GM12878 (cell line): ENCODE measurements at regions not wholly inside any gene's neighbourhood (a gene's known extent, or its start where the extent isn't known, plus 50 kb on each side); places are given as distances from the start of the nearest gene placed in this dataset.

Experiments used
- ATAC-seq: fragments of 200-7000 bp; cut with Tn5 transposase; 3 replicates; pipeline ENCODE4 v1.9.1; 2020; ENCODE audit warnings: mild to moderate bottlenecking, moderate library complexity
- BruUV-seq: library from RNA; stranded (reverse); fragments of 400-500 nt; replicated peaks from 2 replicates; lab custom pipeline; 2021; lab: Mats Ljungman, UMichigan
- CTCF ChIA-PET: fragments of 300-600 bp; sonication (Branson Sonifier 250); formaldehyde crosslinking; extraction: SDS; loops from one replicate; lab custom pipeline; 2021; ENCODE audit warnings: inconsistent platforms; lab: Yijun Ruan, JAX
- POLR2A ChIA-PET: fragments of 350-600 bp; formaldehyde crosslinking; extraction: SDS; loops from one replicate; lab custom pipeline; 2021; ENCODE audit warnings: inconsistent platforms; lab: Charles Lee
- RAD21 ChIA-PET: fragments of 300-600 bp; sonication (Branson Sonifier 250); formaldehyde crosslinking; loops from one replicate; lab custom pipeline; 2023; ENCODE audit warnings: antibody characterized with exemption; ENCODE audit not compliant: unreplicated experiment; lab: Charles Lee
- SMC1A ChIA-PET: fragments of 300-600 bp; sonication (Branson Sonifier 250); formaldehyde crosslinking; loops from one replicate; lab custom pipeline; 2023; ENCODE audit not compliant: unreplicated experiment, uncharacterized antibody; lab: Charles Lee
- DNase-seq: peaks from one replicate; pipeline ENCODE4 v3.0.0-alpha.2; 2011; ENCODE audit warnings: low read depth, low spot score
- FAIRE-seq: peaks from 3 replicates; lab custom pipeline; 2011; peaks lifted over from hg19 to GRCh38; lab: Jason Lieb, UNC
- H2AFZ ChIP-seq: 2 replicates; pipeline ENCODE4 v1.6.0; 2011; ENCODE audit warnings: low read depth, low read length, control low read depth; ENCODE audit not compliant: control insufficient read depth
- H3K27ac ChIP-seq: 2 replicates; pipeline ENCODE4 v1.5.1; 2011; ENCODE audit warnings: control low read depth; ENCODE audit not compliant: control insufficient read depth, insufficient read depth
- H3K27me3 ChIP-seq, 2 experiments: replicated peaks in 1 of 2; 2 replicates each; pipeline versions ENCODE4 v1.6.0 to v1.6.1; 2011; ENCODE audit warnings: low read length in 1 of 2; ENCODE audit not compliant: control insufficient read depth in 2 of 2, insufficient read depth in 2 of 2
- H3K36me3 ChIP-seq, 2 experiments: 2 replicates each; pipeline ENCODE4 v1.5.1; 2011; ENCODE audit warnings: low read length in 1 of 2; ENCODE audit not compliant: control insufficient read depth in 2 of 2, insufficient read depth in 2 of 2
- H3K4me1 ChIP-seq: 2 replicates; pipeline ENCODE4 v1.6.1; 2011; ENCODE audit warnings: mild to moderate bottlenecking, low read length, moderate library complexity, mixed read lengths; ENCODE audit not compliant: control insufficient read depth, insufficient read depth
- H3K4me2 ChIP-seq: 2 replicates; pipeline ENCODE4 v1.6.0; 2011; ENCODE audit warnings: control low read depth; ENCODE audit not compliant: control insufficient read depth, insufficient read depth
- H3K4me3 ChIP-seq: fragments of 200-600 bp; sonication (generic); 2 replicates; pipeline ENCODE4 v1.5.1; 2016
- H3K79me2 ChIP-seq: 2 replicates; pipeline ENCODE4 v1.6.0; 2011; ENCODE audit warnings: low read length; ENCODE audit not compliant: control insufficient read depth, insufficient read depth
- H3K9ac ChIP-seq: 2 replicates; pipeline ENCODE4 v1.8.0; 2011; ENCODE audit warnings: low read length, control low read depth, mixed read lengths; ENCODE audit not compliant: control insufficient read depth, insufficient read depth
- H3K9me3 ChIP-seq: replicated peaks from 3 replicates; pipeline ENCODE4 v1.5.1; 2011; ENCODE audit warnings: mild to moderate bottlenecking, low read length; ENCODE audit not compliant: control insufficient read depth, insufficient read depth
- H4K20me1 ChIP-seq: 2 replicates; pipeline ENCODE4 v1.6.0; 2011; ENCODE audit not compliant: control insufficient read depth, insufficient read depth
- CREB1 ChIP-seq: IDR thresholded peaks from 2 replicates; pipeline ENCODE4 v1.6.1; 2012; ENCODE audit warnings: low read depth, mild to moderate bottlenecking, inconsistent platforms
- EGR1 ChIP-seq, 2 experiments: IDR thresholded peaks; 1 replicate in 1 of 2; 2 replicates in 1 of 2; pipeline ENCODE4 v1.6.1; 2011 to 2012; ENCODE audit warnings: low read depth in 2 of 2, low read length in 2 of 2, borderline replicate concordance in 1 of 2, mild to moderate bottlenecking in 1 of 2, moderate library complexity in 1 of 2
- ESRRA ChIP-seq: IDR thresholded peaks from 2 replicates; pipeline ENCODE4 v1.6.1; 2012; ENCODE audit warnings: mild to moderate bottlenecking, low read length, improper control_type of control experiment
- IKZF1 ChIP-seq: fragments of 450-650 bp; conservative IDR thresholded peaks from 2 replicates; pipeline ENCODE4 v1.6.1; 2017; ENCODE audit warnings: antibody characterized with exemption, mild to moderate bottlenecking
- JUNB ChIP-seq: IDR thresholded peaks from 2 replicates; pipeline ENCODE4 v1.6.1; 2016; ENCODE audit warnings: antibody characterized with exemption, mild to moderate bottlenecking
- MEF2B ChIP-seq: fragments of 450-650 bp; IDR thresholded peaks from 2 replicates; pipeline ENCODE4 v1.6.1; 2018; ENCODE audit warnings: mild to moderate bottlenecking, moderate library complexity; ENCODE audit not compliant: partially characterized antibody, poor library complexity, severe bottlenecking
- NBN ChIP-seq: fragments of 450-650 bp; IDR thresholded peaks from 2 replicates; pipeline ENCODE4 v1.6.1; 2016
- NFYB ChIP-seq: IDR thresholded peaks from 2 replicates; pipeline ENCODE4 v1.6.1; 2011; ENCODE audit warnings: low read depth, mild to moderate bottlenecking, low read length, improper control_type of control experiment, moderate library complexity; ENCODE audit not compliant: insufficient read depth
- RELA ChIP-seq: fragments of 450-650 bp; IDR thresholded peaks from 2 replicates; pipeline ENCODE4 v1.8.0; 2014; ENCODE audit warnings: borderline replicate concordance; ENCODE audit not compliant: partially characterized antibody
- RELB ChIP-seq: fragments of 450-650 bp; IDR thresholded peaks from 2 replicates; pipeline ENCODE4 v1.6.1; 2017; ENCODE audit warnings: low read depth, mild to moderate bottlenecking, moderate library complexity
- RFX5 ChIP-seq: IDR thresholded peaks from 2 replicates; pipeline ENCODE4 v1.6.1; 2011; ENCODE audit warnings: low read depth, low read length, improper control_type of control experiment
- SPI1 ChIP-seq: IDR thresholded peaks from 2 replicates; pipeline ENCODE4 v1.6.1; 2011; ENCODE audit warnings: low read depth, mild to moderate bottlenecking, low read length, moderate library complexity, borderline replicate concordance; ENCODE audit not compliant: insufficient read depth
- TCF7 ChIP-seq: IDR thresholded peaks from 2 replicates; pipeline ENCODE4 v1.6.1; 2014; ENCODE audit warnings: antibody characterized with exemption, borderline replicate concordance
- ZSCAN29 ChIP-seq: fragments of 450-650 bp; IDR thresholded peaks from 2 replicates; pipeline ENCODE4 v1.6.1; 2017; ENCODE audit warnings: mild to moderate bottlenecking, moderate library complexity
- WGBS: methylation state at CpG from one replicate; pipeline ENCODE4 v1.1.6; 2016; ENCODE audit warnings: low lambda C conversion rate; ENCODE audit not compliant: insufficient replicate concordance, insufficient coverage; ENCODE audit errors: missing lambda C conversion rate; 5-methylcytosine and 5-hydroxymethylcytosine counted together
- in situ Hi-C: fragments of 300-500 bp; cut with MboI; formaldehyde crosslinking; loops from 9 replicates; pipeline ENCODE4 v1.14.3; 2018; ENCODE audit warnings: mixed read lengths
- intact Hi-C: fragments of 100-400 bp; cut with micrococcal nuclease; formaldehyde crosslinking; loops from one replicate; pipeline ENCODE4 v1.14.2; 2022; ENCODE audit not compliant: unreplicated experiment
- TF ChIP-seq, protein P1 (sequence below): fragments of 450-650 bp; IDR thresholded peaks from 2 replicates; pipeline ENCODE4 v1.6.1; 2017; ENCODE audit warnings: antibody characterized with exemption, mild to moderate bottlenecking, moderate library complexity
- TF ChIP-seq, protein P2 (sequence below): fragments of 450-650 bp; IDR thresholded peaks from 2 replicates; pipeline ENCODE4 v1.6.1; 2016; ENCODE audit warnings: mild to moderate bottlenecking
- TF ChIP-seq, protein P3 (sequence below): fragments of 450-650 bp; formaldehyde crosslinking; IDR thresholded peaks from 2 replicates; pipeline ENCODE4 v1.4.0; 2022; ENCODE audit warnings: mild to moderate bottlenecking, moderate library complexity

DNA sequence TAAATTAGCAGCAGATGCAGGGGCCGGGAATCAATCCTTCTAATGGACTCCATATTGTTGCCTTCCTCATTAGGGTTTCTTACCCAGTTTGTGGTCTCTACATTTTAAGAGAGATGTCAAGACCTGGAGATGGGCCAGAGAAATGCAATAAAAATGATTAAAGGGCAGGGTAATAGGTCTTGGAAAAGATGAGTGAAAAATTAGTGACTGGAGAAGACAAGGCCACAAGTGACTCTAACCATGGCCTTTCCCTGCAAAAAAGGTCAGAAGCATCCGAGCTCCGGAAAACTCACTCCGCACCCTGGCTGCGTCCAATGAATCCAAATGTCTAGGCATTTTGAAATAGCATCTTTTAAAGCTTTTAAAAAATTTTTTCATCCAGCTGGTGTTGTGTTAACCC is 152.8 kb downstream of the ARRDC4 start:
- DNase-seq (no peak), FAIRE-seq (no peak), ATAC-seq (no peak)
- WGBS, result 29% methylated on average over 5 of the region's 5 CpGs
- no peak overlapping the region for H3K4me3 ChIP-seq
- H3K9ac ChIP-seq, result no peak overlapping the region
- RAD21 ChIA-PET, result no interaction called here
- no peaks in the 10 kb centered on the region for H3K27me3 ChIP-seq
- POLR2A ChIA-PET, result no interaction called here
- CTCF ChIA-PET, result no interaction called here
- SMC1A ChIA-PET, result no interaction called here
- no peak overlapping the region for H2AFZ ChIP-seq
- H4K20me1 ChIP-seq, result no peaks in the 10 kb centered on the region
- H3K79me2 ChIP-seq, result no peaks in the 10 kb centered on the region
- intact Hi-C loops, result no loop called here
- H3K9me3 ChIP-seq, result no peaks in the 10 kb centered on the region
- BruUV-seq, result no TSS peak
- no peak overlapping the region for H3K27ac ChIP-seq
- no peak overlapping the region for H3K4me2 ChIP-seq
- H3K36me3 ChIP-seq, result no peaks in the 10 kb centered on the region
- in situ Hi-C loops, result no loop called here
- no peaks in the 10 kb centered on the region for H3K4me1 ChIP-seq
- TF ChIP-seq EGR1 (IDR thresholded peaks at IDR 0.05; ENCODE audit: borderline replicate concordance in 1 of 2, low read depth in 2 of 2, low read length in 2 of 2), result no peak
- no peak for TF ChIP-seq RFX5
- TF ChIP-seq TCF7, result no peak
- TF ChIP-seq JUNB, result no peak
- TF ChIP-seq, protein P1, sequence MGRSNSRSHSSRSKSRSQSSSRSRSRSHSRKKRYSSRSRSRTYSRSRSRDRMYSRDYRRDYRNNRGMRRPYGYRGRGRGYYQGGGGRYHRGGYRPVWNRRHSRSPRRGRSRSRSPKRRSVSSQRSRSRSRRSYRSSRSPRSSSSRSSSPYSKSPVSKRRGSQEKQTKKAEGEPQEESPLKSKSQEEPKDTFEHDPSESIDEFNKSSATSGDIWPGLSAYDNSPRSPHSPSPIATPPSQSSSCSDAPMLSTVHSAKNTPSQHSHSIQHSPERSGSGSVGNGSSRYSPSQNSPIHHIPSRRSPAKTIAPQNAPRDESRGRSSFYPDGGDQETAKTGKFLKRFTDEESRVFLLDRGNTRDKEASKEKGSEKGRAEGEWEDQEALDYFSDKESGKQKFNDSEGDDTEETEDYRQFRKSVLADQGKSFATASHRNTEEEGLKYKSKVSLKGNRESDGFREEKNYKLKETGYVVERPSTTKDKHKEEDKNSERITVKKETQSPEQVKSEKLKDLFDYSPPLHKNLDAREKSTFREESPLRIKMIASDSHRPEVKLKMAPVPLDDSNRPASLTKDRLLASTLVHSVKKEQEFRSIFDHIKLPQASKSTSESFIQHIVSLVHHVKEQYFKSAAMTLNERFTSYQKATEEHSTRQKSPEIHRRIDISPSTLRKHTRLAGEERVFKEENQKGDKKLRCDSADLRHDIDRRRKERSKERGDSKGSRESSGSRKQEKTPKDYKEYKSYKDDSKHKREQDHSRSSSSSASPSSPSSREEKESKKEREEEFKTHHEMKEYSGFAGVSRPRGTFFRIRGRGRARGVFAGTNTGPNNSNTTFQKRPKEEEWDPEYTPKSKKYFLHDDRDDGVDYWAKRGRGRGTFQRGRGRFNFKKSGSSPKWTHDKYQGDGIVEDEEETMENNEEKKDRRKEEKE, result no peak
- TF ChIP-seq IKZF1, result no peak
- TF ChIP-seq CREB1, result no peak
- no peak for TF ChIP-seq RELB
- no peak for TF ChIP-seq RELA
- no peak for TF ChIP-seq ZSCAN29
- no peak for TF ChIP-seq NFYB
- TF ChIP-seq SPI1, result no peak
- TF ChIP-seq, protein P2, sequence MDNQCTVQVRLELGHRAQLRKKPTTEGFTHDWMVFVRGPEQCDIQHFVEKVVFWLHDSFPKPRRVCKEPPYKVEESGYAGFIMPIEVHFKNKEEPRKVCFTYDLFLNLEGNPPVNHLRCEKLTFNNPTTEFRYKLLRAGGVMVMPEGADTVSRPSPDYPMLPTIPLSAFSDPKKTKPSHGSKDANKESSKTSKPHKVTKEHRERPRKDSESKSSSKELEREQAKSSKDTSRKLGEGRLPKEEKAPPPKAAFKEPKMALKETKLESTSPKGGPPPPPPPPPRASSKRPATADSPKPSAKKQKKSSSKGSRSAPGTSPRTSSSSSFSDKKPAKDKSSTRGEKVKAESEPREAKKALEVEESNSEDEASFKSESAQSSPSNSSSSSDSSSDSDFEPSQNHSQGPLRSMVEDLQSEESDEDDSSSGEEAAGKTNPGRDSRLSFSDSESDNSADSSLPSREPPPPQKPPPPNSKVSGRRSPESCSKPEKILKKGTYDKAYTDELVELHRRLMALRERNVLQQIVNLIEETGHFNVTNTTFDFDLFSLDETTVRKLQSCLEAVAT, result no peak
- no peak for TF ChIP-seq MEF2B
- TF ChIP-seq, protein P3, sequence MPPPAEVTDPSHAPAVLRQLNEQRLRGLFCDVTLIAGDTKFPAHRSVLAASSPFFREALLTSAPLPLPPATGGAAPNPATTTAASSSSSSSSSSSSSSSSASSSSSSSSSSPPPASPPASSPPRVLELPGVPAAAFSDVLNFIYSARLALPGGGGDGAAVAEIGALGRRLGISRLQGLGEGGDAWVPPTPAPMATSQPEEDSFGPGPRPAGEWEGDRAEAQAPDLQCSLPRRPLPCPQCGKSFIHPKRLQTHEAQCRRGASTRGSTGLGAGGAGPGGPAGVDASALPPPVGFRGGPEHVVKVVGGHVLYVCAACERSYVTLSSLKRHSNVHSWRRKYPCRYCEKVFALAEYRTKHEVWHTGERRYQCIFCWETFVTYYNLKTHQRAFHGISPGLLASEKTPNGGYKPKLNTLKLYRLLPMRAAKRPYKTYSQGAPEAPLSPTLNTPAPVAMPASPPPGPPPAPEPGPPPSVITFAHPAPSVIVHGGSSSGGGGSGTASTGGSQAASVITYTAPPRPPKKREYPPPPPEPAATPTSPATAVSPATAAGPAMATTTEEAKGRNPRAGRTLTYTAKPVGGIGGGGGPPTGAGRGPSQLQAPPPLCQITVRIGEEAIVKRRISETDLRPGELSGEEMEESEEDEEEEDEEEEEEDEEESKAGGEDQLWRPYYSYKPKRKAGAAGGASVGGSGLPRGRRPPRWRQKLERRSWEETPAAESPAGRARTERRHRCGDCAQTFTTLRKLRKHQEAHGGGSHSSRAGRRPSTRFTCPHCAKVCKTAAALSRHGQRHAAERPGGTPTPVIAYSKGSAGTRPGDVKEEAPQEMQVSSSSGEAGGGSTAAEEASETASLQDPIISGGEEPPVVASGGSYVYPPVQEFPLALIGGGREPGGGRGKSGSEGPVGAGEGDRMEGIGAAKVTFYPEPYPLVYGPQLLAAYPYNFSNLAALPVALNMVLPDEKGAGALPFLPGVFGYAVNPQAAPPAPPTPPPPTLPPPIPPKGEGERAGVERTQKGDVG (CRISPR knock-in tag), result no peak
- TF ChIP-seq NBN, result no peak
- TF ChIP-seq ESRRA, result no peak
